Loucy (cell line): ENCODE measurements at regions not wholly inside any gene's neighbourhood (a gene's known extent, or its start where the extent isn't known, plus 50 kb on each side); places are given as distances from the start of the nearest gene placed in this dataset.

Experiments
- H2AFZ ChIP-seq: fragments of 200-600 bp; sonication (generic); 2 replicates; pipeline ENCODE4 v1.6.0; 2016; ENCODE audit warnings: antibody characterized with exemption, mild to moderate bottlenecking, low read length, moderate library complexity
- H3F3A ChIP-seq: fragments of 200-600 bp; 2 replicates; pipeline ENCODE4 v1.6.0; 2016; ENCODE audit warnings: antibody characterized with exemption, low read depth, mild to moderate bottlenecking
- H3K27me3 ChIP-seq: fragments of 200-600 bp; sonication (generic); 2 replicates; pipeline ENCODE4 v1.6.1; 2014; ENCODE audit warnings: low read length, mild to moderate bottlenecking; ENCODE audit not compliant: insufficient read depth, poor library complexity, severe bottlenecking
- H3K36me3 ChIP-seq: fragments of 200-600 bp; sonication (generic); 2 replicates; pipeline ENCODE4 v1.6.1; 2016; ENCODE audit warnings: low read length; ENCODE audit not compliant: insufficient read depth
- H3K4me1 ChIP-seq: fragments of 200-600 bp; sonication (generic); 2 replicates; pipeline ENCODE4 v1.5.1; 2014; ENCODE audit warnings: low read length, mild to moderate bottlenecking; ENCODE audit not compliant: insufficient read depth, poor library complexity, severe bottlenecking
- H3K4me2 ChIP-seq: fragments of 200-600 bp; sonication (generic); 2 replicates; pipeline ENCODE4 v1.6.0; 2014; ENCODE audit warnings: antibody characterized with exemption, low read length, low read depth, mild to moderate bottlenecking; ENCODE audit not compliant: poor library complexity, severe bottlenecking
- H3K4me3 ChIP-seq: fragments of 200-600 bp; sonication (generic); 2 replicates; pipeline ENCODE4 v1.5.1; 2014; ENCODE audit warnings: low read length, mild to moderate bottlenecking, mixed read lengths; ENCODE audit not compliant: poor library complexity, severe bottlenecking
- H3K79me2 ChIP-seq: fragments of 200-600 bp; sonication (generic); 2 replicates; pipeline ENCODE4 v1.6.1; 2014; ENCODE audit warnings: low read length; ENCODE audit not compliant: insufficient read depth
- H3K9ac ChIP-seq: fragments of 200-600 bp; sonication (generic); 2 replicates; pipeline ENCODE4 v1.6.0; 2014; ENCODE audit warnings: mild to moderate bottlenecking, low read depth, low read length, moderate library complexity; ENCODE audit not compliant: poor library complexity, severe bottlenecking
- H3K9me2 ChIP-seq: fragments of 200-600 bp; sonication (generic); replicated peaks from 2 replicates; pipeline ENCODE4 v1.6.1; 2016; ENCODE audit warnings: low read depth, low read length, mixed read lengths
- H3K9me3 ChIP-seq: fragments of 200-600 bp; sonication (generic); 2 replicates; pipeline ENCODE4 v1.6.1; 2014; ENCODE audit warnings: mild to moderate bottlenecking, antibody characterized with exemption, low read length, low read depth; ENCODE audit not compliant: insufficient read depth
- H4K20me1 ChIP-seq: fragments of 200-600 bp; sonication (generic); 2 replicates; pipeline ENCODE4 v1.6.0; 2014; ENCODE audit warnings: antibody characterized with exemption, low read length, mild to moderate bottlenecking; ENCODE audit not compliant: insufficient read depth, poor library complexity, severe bottlenecking
- CTCF ChIP-seq: fragments of 200-600 bp; sonication (generic); conservative IDR thresholded peaks from 2 replicates; pipeline ENCODE4 v1.5.1; 2014; ENCODE audit warnings: mild to moderate bottlenecking, antibody characterized with exemption, low read length
- EZH2phosphoT487 ChIP-seq: fragments of 200-600 bp; IDR thresholded peaks from 2 replicates; pipeline ENCODE4 v1.6.1; 2018; ENCODE audit warnings: antibody characterized with exemption, mild to moderate bottlenecking, moderate library complexity, borderline replicate concordance

GRCh38 chr13:83531022-83531421 is 351.3 kb downstream of the SLITRK1 start:
- Histone ChIP-seq H3K9me2 (no peaks in the 10 kb centered on the region), H3K36me3 (no peaks in the 10 kb centered on the region), H3K4me3 (no peak overlapping the region), H3K9ac (no peak overlapping the region), H2AFZ (no peak overlapping the region), H4K20me1 (no peaks in the 10 kb centered on the region), H3F3A (no peaks in the 10 kb centered on the region), H3K9me3 (0 out of 2 replicates have a peak, but pooled peaks cover 4% of the 10 kb centered on the region), H3K4me1 (no peaks in the 10 kb centered on the region), H3K27me3 (no peaks in the 10 kb centered on the region), H3K4me2 (no peak overlapping the region), H3K79me2 (no peaks in the 10 kb centered on the region)
- TF ChIP-seq CTCF = no peak
- no peak for TF ChIP-seq EZH2phosphoT487

DNA sequence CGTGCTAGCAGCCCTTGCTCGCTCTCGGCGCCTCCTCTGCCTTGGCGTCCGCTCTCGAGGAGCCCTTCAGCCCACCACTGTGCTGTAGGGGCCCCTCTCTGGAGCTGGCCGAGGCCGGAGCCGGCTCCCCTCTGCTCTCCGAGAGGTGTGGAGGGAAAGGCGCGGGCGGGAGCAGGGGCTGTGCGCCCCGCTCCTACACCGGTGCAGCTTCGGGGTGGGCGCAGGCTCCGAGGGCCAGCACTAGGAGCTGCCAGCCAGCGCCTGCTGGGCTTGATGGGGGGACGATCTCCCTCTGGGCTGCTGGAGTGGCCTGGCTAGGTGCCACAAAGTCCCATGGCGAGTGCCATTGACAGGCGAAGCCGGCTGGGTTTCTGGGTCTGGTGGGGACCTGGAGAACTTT is 365.5 kb downstream of the SLITRK1 start:
- Histone ChIP-seq H3K4me1 (no peaks in the 10 kb centered on the region), H3K4me3 (no peak overlapping the region), H3K79me2 (no peaks in the 10 kb centered on the region), H4K20me1 (no peaks in the 10 kb centered on the region), H3K27me3 (no peaks in the 10 kb centered on the region), H3F3A (no peaks in the 10 kb centered on the region), H3K9me2 (no peaks in the 10 kb centered on the region), H3K9me3 (no peaks in the 10 kb centered on the region), H3K4me2 (no peak overlapping the region), H3K9ac (no peak overlapping the region), H3K36me3 (no peaks in the 10 kb centered on the region), H2AFZ (no peak overlapping the region)
- TF ChIP-seq CTCF = no peak
- TF ChIP-seq EZH2phosphoT487 = no peak

DNA sequence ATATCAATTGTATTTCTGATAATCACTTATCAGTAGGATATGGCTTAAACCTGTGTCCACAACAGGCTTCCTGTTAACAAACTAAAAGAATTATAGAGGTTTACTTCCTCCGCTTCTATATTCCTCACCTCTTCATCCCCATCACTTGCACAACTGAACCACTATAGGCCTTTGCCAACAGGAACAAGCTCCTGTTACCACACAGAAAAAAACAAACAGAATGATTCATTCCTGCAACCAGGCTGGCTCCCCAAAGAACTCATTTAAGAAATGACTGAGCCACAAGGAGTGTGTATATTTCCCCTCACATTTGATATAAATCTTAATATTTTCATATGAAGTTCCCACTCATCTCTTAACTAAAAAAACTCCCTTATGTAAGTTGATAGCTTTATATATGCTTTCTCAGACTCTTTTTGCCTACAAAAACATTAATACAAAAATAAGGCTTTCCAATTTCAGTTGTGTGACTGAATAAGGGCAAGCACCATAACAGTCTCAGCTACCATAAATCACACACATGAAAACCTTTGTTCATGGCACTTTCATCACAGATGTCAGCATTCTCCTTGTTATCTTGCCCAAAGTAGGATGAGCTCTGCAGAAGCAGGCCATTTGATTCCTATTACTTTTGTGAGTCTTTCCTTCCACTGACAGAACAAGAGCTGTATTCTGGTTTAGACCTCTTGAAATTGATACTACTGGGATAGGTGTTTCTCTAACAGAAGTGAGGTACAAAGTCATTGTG is 366.8 kb downstream of the SLITRK1 start:
- Histone ChIP-seq H3F3A (no peaks in the 10 kb centered on the region), H3K79me2 (no peaks in the 10 kb centered on the region), H3K9me2 (no peaks in the 10 kb centered on the region), H3K4me3 (no peak overlapping the region), H3K4me1 (no peaks in the 10 kb centered on the region), H3K36me3 (no peaks in the 10 kb centered on the region), H3K9ac (no peak overlapping the region), H4K20me1 (no peaks in the 10 kb centered on the region), H3K27me3 (no peaks in the 10 kb centered on the region), H3K4me2 (no peak overlapping the region), H3K9me3 (no peaks in the 10 kb centered on the region), H2AFZ (no peak overlapping the region)
- no peak for TF ChIP-seq EZH2phosphoT487
- no peak for TF ChIP-seq CTCF
